ENCODE measurements at regions not wholly inside any gene's neighbourhood (a gene's known extent, or its start where the extent isn't known, plus 50 kb on each side); places are given as distances from the start of the nearest gene placed in this dataset.
"Not testable (repeated sequence)": the region's sequence is repeated elsewhere in the genome, so short reads cannot be mapped to it uniquely, and the experiment has no call there.

DNA sequence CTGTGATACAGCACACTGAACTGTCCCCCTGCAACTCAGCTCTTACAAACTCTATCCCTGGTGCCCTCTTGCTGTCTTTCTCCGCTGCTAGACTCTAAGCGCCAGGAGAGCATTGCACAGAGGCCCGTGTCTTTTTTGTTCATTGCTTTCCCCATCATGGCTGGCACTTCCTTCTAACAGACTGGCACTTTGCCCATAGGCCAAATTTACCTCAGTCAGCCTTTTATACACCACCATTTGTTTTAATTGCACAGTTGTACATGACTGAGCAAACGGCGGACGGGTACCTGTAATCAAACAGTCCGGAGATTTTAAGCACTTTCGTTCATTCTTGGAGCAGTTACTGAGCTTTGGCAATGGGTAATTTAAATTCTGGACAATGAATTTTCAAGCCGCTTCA, 102.2 kb upstream of the CLINT1 start:
- no peak for DNase-seq

DNA sequence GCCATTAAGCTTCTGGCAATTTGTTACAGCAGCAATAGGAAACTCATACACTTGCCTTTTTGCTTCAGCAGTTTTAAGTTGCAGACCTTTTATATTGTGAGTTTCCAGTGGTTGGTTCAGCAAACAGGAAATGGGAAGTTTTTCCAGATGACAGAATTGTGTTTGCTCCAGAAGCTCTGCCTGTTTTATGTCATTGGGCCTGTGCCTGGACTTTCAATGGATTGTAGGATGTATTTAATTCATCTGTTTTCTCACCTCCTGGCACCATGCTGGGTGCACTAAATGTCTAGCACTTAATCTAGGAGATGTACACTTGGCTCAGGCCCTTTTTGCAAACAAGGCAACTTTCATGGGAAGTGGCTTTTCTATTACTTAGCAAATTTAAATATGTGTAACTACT, 100.4 kb upstream of the CLINT1 start:
- no peak for DNase-seq

DNA sequence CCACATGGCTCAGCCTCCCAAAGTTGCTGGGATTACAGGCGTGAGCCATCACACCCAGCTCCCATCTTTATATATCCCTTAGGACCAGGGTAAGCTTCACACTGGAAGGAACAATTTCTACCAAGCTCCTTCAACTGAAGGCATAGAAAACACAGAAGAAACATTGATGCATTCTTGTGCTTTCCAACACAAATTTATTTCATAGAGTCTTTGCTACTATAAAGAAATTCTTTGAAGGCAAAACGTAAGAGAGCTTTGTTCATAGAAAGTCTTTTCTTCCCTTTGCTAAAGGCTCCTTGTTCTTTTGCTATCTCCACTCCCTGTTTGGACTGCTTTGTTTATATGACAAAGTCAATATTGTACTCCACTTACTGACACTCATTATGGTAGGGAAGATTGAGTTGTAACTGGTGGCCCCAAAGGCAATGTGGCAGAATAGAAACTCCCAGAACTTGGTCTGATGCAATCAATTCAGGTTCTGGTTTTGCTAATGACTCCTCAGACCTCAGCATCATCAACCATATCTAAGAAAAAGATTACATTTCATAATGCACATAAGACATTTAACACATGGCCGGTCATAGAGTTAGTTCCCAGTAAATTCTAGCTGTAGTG, 97.4 kb upstream of the CLINT1 start:
- peak; percentile 37 for DNase-seq

DNA sequence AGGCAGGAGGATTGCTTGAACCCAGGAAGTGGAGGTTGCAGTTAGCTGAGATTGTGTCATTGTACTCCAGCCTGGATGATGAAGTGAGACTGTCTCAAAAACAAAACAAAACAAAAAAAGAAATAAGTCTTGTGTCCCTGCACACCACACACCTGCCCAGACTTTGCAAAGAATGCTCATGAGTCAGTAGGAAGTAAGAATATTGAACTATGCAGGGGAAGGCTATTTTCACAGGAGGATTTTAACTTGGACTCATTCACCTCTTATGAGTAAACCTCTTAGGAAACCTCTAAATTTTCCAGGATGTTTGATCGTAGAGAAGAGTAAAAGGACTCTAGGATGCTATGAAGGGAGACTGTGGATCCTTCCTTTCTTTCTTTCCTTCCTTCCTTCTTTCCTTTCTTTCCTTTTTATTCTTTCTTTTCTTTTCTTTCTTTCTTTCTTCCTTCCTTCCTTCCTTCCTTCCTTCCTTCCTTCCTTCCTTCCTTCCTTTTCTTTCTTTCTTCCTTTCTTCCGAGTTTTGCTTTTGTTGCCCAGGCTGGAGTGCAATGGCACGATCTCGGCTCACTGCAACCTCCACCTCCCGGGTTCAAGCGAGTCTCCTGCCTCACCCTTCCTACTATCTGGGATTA, 96.7 kb upstream of the CLINT1 start:
- DNase-seq = no peak

DNA sequence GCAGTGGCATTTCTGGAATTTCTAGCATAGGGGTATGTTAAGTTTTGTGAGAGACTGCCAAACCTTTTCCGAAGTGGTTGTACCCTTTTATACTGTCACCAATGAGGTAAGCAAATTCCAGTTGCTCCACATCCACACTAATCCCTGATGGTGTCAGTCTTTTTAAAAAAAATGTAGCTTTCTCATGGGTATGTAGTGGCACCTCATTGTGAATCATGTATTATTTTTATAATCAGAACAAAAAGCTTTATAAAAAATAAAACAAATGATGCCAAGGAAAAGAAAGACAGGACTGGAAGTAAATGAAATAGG, 93.4 kb upstream of the CLINT1 start:
- DNase-seq = no peak

DNA sequence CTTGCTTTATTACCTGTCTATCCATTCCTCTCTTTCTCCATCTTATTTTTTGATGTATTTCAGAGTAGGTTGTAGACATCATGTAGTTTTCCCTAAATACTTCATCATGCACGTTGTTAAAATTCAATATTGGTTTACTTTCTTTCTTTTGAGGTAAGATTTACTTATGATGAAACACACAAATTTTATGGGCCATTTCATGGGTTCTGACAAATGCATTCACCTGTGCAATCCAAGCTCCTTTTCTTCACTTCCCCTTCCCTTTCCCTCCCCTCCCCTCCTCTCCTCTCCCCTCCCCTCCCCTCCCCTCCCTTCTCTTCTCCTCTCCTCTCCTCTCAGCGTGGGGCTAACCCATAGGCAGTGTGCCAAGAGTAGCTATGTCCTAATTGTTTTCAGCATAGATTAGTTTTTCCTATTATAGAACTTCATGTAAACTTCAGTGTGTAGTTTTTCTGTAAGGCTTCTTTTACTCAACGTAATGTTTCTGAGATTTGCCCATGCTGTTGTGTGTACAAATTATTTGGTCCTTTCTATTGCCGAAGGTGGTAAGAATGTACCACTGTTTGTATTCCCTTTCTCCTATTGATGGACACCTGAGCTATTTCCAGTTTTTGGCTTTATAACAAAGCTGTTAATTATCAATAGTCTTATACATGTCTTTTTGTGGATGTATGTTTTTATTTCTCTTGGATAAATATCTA, 92.9 kb upstream of the CLINT1 start:
- no peak for DNase-seq

DNA sequence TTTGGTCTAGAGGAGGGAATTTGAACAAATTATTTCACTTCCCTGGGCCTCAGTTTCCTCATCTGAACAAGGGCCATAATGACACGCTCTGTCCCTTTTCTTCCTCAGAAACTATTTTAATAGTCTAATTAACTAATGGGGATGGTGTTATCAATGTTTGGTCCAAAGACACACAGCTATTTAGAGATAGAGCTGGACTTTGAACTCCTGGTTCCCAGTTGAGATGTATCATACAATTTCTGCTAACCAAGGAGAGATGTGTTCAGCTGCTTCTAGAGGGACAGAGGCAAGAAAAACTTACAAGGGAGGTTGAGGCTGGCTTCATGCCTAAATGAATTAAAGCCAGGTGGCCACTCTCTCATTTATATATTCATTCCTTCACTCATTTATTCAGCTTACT, 90.6 kb upstream of the CLINT1 start:
- no peak for DNase-seq

DNA sequence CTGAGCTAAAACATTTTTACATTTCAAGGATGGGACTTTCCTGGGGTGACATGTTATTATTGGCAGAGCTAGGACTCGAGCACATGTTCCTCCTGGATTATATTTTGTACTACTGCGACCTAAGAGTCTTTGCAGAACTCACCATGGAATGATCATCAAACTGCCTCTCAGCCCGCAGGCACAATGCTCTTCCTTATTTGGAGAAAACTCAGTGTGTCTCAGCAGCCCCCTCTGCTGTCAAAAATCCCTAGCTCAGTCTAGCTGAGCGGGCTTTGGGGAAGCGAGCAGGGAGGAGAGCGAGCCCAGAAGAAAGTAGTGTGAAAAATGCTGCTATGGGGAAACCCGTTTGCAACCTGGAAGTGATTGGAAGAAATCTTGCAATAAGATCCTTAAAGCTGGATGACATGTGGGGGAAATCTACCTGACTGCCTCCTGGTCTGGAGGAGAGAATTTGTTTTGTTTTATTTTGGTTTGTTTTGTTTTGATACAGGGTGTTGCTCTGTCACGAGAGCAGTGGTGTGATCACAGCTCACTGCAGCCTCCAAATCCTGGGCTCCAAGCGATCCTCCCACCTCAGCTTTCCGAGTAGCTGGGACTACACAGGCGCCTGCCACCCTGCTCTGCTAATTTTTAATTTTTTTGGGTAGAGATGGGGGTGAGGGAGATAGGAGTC, 89.9 kb upstream of the CLINT1 start:
- peak; percentile 80 for DNase-seq

DNA sequence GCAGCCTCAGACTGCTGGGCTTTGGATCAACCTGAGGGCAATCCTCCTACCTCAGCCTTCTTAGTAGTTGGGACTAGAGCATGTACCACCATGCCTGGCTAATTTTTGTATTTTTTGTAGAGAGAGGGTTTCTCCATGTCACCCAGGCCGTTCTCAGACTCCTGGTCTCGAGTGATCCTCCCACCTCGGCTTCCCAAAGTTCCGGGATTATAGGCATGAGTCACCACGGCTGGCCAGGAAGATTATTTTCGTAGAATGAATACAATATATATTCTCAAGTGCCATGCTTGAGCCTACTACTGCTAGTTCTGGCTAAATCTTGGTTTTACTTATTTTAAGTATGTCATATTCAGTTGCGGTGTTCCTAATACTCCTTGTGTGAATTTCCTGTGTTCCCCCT, 88.2 kb upstream of the CLINT1 start:
- no peak for DNase-seq

DNA sequence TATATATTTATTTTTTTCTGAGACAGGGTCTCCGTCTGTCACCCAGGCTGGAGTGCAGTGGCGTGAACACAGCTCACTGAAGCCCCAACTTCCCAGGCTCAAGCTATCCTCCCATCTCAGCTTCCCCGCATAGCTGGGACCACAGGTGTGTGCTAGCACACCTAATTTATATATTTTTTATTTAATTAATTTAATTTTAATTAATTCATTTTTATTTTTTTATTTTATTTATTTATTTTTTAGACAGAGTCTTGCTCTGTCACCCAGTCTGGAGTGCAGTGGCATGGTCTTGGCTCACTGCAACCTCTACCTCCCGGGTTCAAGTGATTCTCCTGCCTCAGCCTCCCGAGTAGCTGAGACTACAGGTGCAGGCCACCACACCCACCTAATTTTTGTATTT, 86.9 kb upstream of the CLINT1 start:
- DNase-seq = not testable (repeated sequence)

DNA sequence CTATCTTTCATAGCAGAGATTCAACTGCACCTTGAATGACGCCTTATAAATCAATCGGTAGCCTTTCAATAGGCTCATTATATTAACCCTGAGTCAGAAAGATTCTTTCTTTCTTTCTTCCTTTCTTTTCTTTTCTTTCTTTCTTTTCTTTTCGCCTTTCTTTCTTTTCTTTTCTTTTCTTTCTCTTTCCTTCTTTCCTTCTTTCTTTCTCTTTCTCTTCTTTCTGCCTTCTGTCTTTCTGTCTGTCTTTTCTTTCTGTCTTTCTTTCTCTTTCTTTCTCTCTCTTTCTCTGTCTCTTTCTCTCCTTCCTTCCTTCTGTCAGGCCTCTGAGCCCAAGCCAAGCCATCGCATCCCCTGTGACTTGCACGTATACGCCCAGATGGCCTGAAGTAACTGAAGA, 86.0 kb upstream of the CLINT1 start:
- DNase-seq = no peak

DNA sequence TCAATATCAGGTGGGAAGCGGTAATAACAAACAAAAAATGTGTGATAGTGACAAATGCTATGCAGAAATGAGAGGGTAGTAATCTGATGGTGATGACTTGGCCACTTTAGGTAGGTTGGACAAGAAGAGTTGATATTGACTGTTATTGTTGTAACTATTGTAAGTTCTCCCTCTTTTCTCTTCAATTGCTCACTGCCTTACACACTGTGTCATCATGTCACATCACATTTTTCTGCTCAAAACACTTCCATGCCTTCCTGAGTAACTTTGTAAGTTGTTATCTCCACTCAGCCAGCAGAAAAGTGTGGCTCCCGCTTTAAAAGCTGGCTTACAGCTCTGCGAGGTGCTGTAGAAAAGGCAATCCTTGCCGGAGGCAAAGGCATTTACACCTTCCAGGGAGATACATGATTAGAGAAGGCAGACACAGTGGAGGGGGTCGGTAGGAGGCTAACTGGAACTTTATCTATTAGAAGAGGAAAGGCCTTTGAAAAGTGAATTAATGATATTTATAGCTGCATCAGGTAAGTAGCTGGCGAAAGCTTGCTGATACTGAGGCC, 85.2 kb upstream of the CLINT1 start:
- DNase-seq = no peak

DNA sequence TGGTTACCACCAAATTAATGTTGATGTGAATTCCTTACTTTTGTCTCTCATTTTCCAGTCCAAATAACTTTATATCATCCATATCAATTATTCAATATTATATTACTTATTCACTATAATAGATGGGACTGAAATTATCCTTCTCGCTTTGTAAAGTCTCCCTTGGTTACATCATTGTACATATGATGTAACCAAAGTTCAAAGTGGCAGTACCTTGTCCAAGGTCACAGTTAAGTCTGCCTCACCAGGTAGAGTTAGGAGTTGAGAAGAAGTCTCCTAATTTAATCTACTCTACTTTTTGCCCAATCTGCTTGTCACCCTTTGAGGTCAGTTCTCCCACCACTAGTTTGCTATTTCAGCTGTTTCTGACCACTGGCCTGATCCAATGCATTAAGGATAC, 83.7 kb upstream of the CLINT1 start:
- no peak for DNase-seq

DNA sequence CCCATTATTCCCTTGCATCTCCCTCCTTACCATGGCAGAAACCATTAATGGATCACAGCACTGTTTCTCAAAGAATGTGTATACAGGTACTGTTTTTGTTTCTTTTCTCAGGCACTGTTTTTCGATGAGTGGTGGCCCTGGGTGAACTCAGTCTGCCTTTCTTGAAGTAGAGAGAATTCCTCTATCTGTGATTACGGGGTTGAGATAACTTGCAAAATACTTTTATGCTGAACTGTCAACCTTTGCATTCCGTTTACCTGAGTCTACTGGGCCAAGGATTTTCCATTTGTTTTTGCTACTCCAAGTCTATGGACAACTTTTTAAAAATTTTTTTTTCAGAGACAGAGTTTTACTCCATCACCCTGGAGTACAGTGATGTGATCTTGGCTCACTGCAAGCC, 82.7 kb upstream of the CLINT1 start:
- no peak for DNase-seq

DNA sequence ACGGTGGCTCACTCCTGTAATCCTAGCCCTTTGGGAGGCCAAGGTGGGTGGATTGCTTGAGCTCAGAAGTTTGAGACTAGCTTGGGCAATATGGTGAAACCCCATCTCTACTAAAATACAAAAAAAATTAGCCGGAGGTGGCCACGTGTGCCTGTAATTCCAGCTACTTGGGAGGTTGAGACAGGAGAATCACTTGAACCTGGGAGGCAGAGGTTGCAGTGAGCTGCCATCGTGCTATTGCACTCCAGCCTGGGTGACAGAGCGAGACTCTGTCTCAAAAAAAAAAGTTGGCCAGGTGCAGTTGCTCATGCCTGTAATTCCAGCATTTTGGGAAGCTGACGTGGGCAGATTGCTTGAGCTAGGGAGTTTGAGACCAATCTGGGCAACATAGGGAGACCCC, 79.2 kb upstream of the CLINT1 start:
- DNase-seq = not testable (repeated sequence)

DNA sequence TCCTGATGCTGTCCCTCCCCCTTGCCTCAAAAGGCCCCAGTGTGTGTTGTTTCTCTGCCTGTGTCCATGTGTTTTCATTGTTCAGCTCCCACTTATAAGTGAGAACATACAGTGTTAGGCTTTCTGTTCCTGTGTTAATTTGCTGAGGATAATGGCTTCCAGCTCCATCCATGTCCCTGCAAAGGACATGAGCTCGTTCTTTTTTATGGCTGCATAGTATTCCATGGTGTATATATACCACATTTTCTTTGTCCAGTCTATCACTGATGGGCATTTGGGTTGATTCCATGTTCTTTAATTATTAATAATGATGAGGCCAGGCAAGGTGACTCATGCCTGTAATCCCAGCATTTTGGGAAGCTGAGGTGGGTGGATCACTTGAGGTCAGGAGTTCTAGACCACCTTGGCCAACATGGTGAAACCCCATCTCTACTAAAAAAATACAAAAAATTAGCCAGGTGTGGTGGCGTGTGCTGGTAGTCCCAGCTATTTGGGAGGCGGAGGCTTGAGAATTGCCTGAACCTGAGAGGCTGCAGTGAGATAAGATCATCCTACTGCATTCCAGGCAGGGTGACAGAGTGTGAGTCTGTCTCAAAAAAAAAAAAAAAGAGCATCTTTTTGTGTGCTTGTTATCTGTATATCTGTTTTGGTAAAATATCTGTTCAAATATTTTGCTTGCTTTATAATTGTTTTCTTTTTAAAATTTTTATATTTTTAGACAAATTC, 78.0 kb upstream of the CLINT1 start:
- not testable (repeated sequence) for DNase-seq

DNA sequence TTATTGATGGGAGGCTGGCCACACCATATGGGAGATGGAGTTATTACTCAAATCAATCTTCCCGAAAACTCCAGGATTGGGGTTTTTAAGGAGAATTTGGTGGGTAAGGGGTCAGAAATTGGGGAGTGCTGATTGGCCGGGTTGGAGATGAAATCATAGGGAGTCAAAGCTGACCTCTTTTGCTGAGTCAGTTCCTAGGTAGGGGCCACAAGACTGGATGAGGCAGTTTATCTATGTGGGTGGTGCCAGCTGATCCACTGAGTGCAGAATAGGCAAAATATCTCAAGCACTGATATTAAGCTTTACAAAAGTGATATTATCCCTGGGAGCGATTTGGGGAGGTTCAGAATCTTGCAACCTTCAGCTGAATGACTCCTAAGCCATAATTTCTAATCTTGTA, 75.7 kb upstream of the CLINT1 start:
- no peak for DNase-seq

DNA sequence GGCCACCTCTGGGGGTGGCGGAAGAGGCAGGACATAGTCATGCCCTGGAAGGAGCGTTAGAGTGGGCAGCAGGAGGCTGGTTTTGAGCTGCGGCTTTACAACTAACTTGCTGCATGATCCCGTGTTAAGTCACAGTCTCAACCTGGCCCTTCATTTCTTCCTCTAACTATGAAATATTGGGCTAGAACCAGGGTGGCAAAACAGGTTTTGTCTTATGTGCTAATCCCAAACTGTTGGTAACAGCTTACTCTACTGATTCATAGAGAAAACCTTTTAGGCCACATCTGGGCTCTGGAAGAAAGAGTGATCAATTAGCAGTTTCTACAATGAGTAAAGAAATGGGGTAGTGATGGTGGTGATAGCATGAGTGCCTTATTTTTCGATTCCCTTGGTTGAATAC, 74.1 kb upstream of the CLINT1 start:
- no peak for DNase-seq

DNA sequence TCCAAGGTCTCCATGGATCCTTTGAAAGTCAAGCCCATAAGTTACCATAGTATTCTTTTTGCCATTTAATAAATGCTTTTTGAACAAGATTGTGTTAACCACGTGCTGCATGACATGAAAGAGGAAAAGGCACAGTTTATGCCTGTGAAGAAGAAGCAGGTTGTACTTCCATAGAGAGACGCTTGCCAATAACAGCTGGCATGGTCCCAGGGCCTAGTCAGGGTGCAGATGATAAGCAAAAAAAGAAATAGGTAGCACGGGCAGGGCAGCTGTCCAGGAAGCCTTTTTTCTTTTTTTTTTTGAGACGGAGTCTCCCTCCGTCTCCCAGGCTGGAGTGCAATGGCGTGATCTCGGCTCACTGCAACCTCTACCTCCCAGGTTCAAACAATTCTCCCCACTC, 71.8 kb upstream of the CLINT1 start:
- no peak for DNase-seq

DNA sequence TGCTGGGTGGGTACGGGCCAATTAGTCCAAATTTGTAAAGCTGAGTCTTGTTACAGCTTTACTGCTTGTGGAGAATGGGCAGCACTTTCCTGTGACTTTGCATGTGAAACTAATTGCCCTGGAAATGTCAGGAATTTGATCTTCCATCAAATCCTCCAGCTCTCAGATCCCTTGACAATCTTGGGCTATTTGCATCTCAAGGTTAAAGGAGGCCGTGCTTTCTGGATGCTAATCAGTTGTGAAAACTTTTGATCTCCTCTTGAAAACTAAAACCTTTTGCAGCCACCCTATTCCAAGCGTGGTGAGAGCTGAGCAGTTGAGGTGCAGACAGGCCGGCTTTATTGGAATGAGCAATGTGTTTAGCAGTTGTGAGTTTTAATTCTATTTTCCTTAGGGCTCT, 68.0 kb upstream of the CLINT1 start:
- DNase-seq = no peak

DNA sequence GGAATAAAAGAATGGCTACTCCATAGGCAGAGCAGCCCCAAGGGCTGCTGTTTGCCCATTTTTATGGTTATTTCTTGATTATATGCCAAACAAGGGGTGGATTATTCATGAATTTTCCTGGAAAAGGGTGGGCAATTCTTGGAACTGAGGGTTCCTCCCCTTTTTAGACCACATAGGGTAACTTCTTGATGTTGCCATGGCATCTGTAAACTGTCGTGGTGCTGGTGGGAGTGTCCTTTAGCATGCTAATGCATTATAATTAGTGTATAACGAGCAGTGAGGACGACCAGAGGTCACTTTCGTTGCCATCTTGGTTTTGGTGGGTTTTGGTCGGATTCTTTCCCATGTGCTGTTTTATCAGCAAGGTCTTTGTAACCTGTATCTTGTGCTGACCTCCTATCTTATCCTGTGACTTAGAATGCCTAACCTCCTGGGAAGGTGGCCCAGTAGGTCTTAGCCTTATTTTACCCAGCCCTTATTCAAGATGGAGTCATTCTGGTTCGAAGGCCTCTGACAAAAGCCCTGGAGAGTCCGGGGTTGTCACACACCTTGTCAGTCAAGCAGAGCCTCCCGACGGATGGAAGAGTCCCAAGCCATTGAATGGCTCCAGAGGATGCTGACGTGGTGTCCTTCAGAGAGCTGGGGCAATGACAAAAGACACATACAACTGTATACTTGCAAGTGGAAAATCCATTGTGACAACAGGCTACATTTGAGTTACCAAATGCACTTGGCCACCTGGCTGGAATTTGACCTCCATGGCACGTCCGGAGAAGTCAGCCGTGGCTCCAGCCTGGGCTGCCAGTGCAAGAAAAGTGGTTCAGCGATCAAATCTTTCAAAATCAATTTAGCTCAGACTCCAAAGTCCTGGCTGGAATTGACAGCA, 67.1 kb upstream of the CLINT1 start:
- DNase-seq = no peak

Measured in activated CD4-positive, alpha-beta T cell treated with anti-CD3 and anti-CD28 coated beads, Interleukin-2, amount 50 U/mL, for 16 hours (primary cell).